ENCODE measurements at regions not wholly inside any gene's neighbourhood (a gene's known extent, or its start where the extent isn't known, plus 50 kb on each side); places are given as distances from the start of the nearest gene placed in this dataset.

- TF ChIP-seq BACH2 (CRISPR knock-in tag; IDR thresholded peaks at IDR 0.05; ENCODE audit: borderline replicate concordance) (no peak), ESRRG (CRISPR knock-in tag; IDR thresholded peaks at IDR 0.05) (no peak), RARB (CRISPR knock-in tag; IDR thresholded peaks at IDR 0.05) (no peak), ARNTL (CRISPR knock-in tag; IDR thresholded peaks at IDR 0.05; ENCODE audit: borderline replicate concordance, low read depth) (no peak), CSRNP3 (CRISPR knock-in tag; IDR thresholded peaks at IDR 0.05) (no peak), ISL1 (CRISPR knock-in tag; IDR thresholded peaks at IDR 0.05) (no peak), PATZ1 (CRISPR knock-in tag; IDR thresholded peaks at IDR 0.05; ENCODE audit: borderline replicate concordance) (no peak)
- TF ChIP-seq, protein P1, sequence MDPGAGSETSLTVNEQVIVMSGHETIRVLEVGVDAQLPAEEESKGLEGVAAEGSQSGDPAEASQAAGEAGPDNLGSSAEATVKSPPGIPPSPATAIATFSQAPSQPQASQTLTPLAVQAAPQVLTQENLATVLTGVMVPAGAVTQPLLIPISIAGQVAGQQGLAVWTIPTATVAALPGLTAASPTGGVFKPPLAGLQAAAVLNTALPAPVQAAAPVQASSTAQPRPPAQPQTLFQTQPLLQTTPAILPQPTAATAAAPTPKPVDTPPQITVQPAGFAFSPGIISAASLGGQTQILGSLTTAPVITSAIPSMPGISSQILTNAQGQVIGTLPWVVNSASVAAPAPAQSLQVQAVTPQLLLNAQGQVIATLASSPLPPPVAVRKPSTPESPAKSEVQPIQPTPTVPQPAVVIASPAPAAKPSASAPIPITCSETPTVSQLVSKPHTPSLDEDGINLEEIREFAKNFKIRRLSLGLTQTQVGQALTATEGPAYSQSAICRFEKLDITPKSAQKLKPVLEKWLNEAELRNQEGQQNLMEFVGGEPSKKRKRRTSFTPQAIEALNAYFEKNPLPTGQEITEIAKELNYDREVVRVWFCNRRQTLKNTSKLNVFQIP (CRISPR knock-in tag; IDR thresholded peaks at IDR 0.05; ENCODE audit: borderline replicate concordance, low read depth): no peak
- ATAC-seq: no peak
These were observed 132.6 kb upstream of the TMEM161B start for GRCh38 chr5:88401228-88401627.

DNA sequence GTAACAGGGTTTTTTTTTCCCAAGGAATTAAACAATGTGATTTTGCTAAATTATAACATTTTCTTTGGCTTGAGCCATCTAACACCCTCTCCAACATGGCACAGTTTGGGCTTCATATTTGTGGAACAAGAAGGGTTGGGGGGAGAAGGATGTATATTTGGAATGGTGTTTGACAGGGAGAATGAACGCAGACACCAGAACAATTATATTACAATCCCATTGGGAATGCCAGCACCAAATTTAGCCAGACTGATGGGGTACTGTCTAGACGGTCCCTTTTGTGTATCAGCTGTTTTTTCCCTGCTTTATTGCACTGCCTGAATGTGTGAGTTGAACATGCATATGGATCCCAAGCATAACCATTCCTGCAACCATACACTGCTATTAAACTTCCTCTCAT is 130.9 kb upstream of the TMEM161B start:
- no peak for ATAC-seq
- TF ChIP-seq PATZ1 (CRISPR knock-in tag; IDR thresholded peaks at IDR 0.05; ENCODE audit: borderline replicate concordance): no peak
- no peak for TF ChIP-seq ZC3H10 (CRISPR knock-in tag; IDR thresholded peaks at IDR 0.05)
- no peak for TF ChIP-seq TSHZ2 (CRISPR knock-in tag; IDR thresholded peaks at IDR 0.05)
- no peak for TF ChIP-seq CSRNP3 (CRISPR knock-in tag; IDR thresholded peaks at IDR 0.05)
- no peak for TF ChIP-seq OSR1 (CRISPR knock-in tag; IDR thresholded peaks at IDR 0.05)
- TF ChIP-seq ZNF8 (CRISPR knock-in tag; IDR thresholded peaks at IDR 0.05): no peak
- TF ChIP-seq BACH2 (CRISPR knock-in tag; IDR thresholded peaks at IDR 0.05; ENCODE audit: borderline replicate concordance): no peak
- no peak for TF ChIP-seq ARNTL (CRISPR knock-in tag; IDR thresholded peaks at IDR 0.05; ENCODE audit: borderline replicate concordance, low read depth)
- no peak for TF ChIP-seq SNAI2 (CRISPR knock-in tag; IDR thresholded peaks at IDR 0.05)
- no peak for TF ChIP-seq TOX (CRISPR knock-in tag; IDR thresholded peaks at IDR 0.05; ENCODE audit: borderline replicate concordance)
- TF ChIP-seq ISL1 (CRISPR knock-in tag; IDR thresholded peaks at IDR 0.05): no peak
- TF ChIP-seq CSDC2 (CRISPR knock-in tag; IDR thresholded peaks at IDR 0.05): no peak
- no peak for TF ChIP-seq GLIS3 (CRISPR knock-in tag; IDR thresholded peaks at IDR 0.05)
- TF ChIP-seq ZNF565 (CRISPR knock-in tag; conservative IDR thresholded peaks at IDR 0.05; ENCODE audit: low read depth): no peak
- no peak for TF ChIP-seq ZFP30 (CRISPR knock-in tag; IDR thresholded peaks at IDR 0.05)
- TF ChIP-seq ZFP3 (CRISPR knock-in tag; IDR thresholded peaks at IDR 0.05): no peak
- no peak for TF ChIP-seq TCF4 (CRISPR knock-in tag; IDR thresholded peaks at IDR 0.05; ENCODE audit: borderline replicate concordance)
